ENCODE measurements at regions not wholly inside any gene's neighbourhood (a gene's known extent, or its start where the extent isn't known, plus 50 kb on each side); places are given as distances from the start of the nearest gene placed in this dataset.
A peak's percentile ranks its signal among the peaks of the same experiment; 100 is the strongest.

DNA sequence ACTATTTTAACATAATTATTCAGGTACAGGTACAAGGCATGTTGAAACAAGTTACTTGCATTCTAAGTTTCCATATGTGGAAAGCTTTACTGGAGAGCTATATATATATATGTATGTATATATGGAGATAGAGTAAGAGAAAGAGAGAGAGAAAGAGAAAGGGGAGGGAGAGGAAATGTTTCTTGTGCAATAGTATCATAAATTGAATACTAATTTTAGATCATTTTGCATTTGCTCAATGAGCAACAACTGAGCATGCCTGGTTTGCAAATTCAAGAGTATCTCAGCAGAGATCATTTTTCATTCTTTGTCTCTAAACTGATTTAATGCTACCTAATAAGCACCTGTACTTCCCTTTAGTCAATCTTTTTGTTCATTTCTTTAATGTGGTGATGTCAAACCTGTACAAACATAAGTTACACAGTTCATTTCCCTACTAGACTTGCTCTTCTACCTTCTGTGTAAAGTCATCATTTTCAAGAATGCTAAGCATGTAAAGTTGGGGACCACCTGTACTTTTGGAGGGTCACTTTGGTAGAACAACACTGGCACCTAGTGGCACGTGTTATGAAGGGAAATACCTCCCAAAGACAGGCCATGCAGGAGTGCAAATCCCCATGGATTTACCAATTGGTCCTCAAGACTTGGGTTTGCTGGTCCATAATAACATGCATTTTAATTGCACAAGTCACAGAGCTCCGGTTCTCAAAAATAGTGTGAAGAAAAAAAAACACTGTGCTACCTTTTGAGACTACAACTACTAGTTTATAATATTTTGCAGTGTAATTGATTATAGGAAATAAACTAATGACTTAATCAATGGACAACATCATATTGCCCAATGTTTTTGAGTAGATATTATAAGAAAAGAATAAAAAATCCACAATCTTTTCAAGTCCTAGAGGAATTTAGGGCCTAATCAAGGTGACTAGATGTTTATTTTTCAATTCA lies 431.2 kb upstream of the IGFBP3 start:
- intact Hi-C loops (cut with DNase I) = loop anchor here (2.0 kb wide), 1 partner anchor 429 kb away; no protein-coding TSS in a partner anchor
- ATAC-seq (ENCODE audit: poor library complexity) (peak; percentile 73), DNase-seq (no peak)

DNA sequence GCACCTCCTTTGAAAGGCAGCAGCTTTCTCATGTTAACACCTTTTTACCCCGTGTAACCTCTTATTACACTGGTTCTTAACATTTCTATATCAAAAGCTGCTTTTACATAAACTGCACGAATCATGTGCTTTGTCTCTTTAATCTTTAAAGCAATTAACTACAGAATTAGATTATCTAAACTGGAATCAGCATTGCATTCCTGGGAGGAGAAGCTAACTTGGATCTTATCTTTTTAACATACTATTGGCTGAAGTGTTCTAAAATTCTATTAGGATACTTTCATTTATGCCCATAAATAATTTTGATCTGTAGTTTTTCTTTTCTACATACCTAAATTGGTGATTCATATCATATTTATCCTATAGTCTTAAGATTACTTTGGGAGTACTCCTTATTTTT lies 428.4 kb upstream of the IGFBP3 start:
- intact Hi-C loops (cut with DNase I) = no loop called here
- ATAC-seq (ENCODE audit: poor library complexity) (no peak), DNase-seq (no peak)

GRCh38 chr7:46344533-46344932 lies 423.5 kb upstream of the IGFBP3 start:
- intact Hi-C loops (cut with DNase I) = no loop called here
- ATAC-seq (ENCODE audit: poor library complexity) = no peak
- no peak for DNase-seq

DNA sequence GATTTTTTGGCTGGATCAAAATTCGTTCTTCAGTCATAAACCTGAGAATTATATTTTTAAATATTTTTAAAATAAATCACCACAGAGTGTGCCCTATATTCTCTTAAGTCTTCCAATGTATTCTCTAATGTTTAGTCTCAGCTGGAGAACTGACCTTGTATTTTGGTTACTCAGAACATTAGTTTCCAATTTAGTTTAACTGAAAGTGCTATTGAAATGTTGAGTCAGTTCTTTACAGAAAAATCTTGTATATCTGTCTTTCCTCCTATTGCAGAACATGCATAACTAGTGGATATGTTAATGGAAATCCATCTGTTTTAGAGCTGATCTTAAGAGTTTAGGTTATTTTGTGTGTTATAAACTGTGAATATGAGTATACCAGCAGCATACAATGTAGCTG lies 422.7 kb upstream of the IGFBP3 start:
- DNase-seq = no peak
- intact Hi-C loops (cut with DNase I) = no loop called here
- ATAC-seq (ENCODE audit: poor library complexity) = no peak

DNA sequence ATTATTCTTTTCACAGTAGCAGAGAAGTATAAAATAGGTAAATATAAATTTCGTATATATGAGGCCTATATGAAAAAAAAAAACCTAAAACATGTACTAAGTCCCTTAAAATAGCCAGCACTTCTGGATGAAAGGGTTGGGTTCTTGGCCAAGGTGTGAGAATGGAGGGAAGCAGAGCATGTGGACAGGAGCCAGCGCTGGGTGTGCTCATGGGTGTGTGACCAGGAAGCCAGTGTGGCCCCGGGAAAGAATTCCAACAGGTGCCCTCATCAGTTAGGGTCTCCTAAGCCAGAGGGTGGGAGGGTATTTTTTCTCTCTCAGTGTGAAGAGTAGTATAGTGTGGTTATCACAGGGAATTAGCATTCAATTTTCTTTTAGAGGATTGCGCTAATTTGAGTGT lies 401.9 kb upstream of the IGFBP3 start:
- DNase-seq = no peak
- ATAC-seq (ENCODE audit: poor library complexity) = no peak
- intact Hi-C loops (cut with DNase I) = no loop called here

- no peak for ATAC-seq (ENCODE audit: poor library complexity)
- DNase-seq = no peak
- intact Hi-C loops (cut with DNase I) = no loop called here
Measured at GRCh38 chr7:46321556-46322205, 400.6 kb upstream of the IGFBP3 start.

DNA sequence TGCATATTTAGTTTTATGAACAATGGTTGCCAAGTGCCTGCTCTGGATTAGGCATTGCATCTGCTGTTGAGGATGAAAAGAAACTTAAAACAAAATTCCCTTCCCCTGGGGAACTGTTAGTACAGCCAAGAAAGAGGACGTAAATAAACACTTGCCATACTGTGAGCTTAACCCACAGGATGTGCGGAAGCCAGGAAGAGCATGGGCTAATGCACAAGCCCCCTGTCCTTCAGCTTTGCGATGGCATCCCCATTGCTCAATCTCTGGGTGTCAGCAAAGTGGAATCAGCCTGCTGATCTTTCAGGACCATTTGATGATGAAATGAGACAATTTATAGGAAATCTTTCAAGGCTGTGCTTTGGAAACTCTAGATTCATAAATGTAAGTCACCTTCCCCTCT lies 399.9 kb upstream of the IGFBP3 start:
- intact Hi-C loops (cut with DNase I) = no loop called here
- ATAC-seq (ENCODE audit: poor library complexity) = no peak
- DNase-seq = no peak

GRCh38 chr7:46319841-46320240 lies 398.8 kb upstream of the IGFBP3 start:
- ATAC-seq (ENCODE audit: poor library complexity) (no peak), DNase-seq (no peak)
- intact Hi-C loops (cut with DNase I) = no loop called here

DNA sequence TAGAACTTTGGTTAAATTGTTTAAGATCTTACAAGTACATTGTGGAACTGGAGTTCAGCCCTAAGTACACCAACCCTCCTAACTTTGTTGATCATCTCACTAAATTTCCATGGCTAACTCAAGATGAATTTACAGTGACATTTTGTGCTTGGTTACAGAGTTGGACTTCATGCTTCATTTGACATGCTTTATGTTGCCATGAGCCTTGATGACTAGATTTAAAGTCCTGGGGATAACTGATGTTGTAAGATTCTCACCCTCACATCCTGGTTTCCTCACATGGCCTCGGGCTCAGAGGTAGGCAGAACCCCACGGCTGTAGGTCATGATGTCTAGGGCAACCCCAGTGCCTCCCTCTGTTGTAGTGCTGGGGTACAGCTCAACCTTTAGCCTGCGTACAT lies 397.2 kb upstream of the IGFBP3 start:
- intact Hi-C loops (cut with DNase I) = no loop called here
- ATAC-seq (ENCODE audit: poor library complexity) (no peak), DNase-seq (no peak)

- intact Hi-C loops (cut with DNase I) = no loop called here
- no peak for DNase-seq
- ATAC-seq (ENCODE audit: poor library complexity) = no peak
Measured at GRCh38 chr7:46317256-46317655, 396.2 kb upstream of the IGFBP3 start.

- intact Hi-C loops (cut with DNase I) = no loop called here
- DNase-seq (no peak), ATAC-seq (ENCODE audit: poor library complexity) (no peak)
Measured at GRCh38 chr7:46315891-46316290, 394.8 kb upstream of the IGFBP3 start.

- ATAC-seq (ENCODE audit: poor library complexity) (no peak), DNase-seq (no peak)
- intact Hi-C loops (cut with DNase I) = no loop called here
Measured at GRCh38 chr7:46301677-46302076, 380.6 kb upstream of the IGFBP3 start.

GRCh38 chr7:46297515-46297914 lies 376.4 kb upstream of the IGFBP3 start:
- DNase-seq (no peak), ATAC-seq (ENCODE audit: poor library complexity) (no peak)
- intact Hi-C loops (cut with DNase I) = no loop called here

DNA sequence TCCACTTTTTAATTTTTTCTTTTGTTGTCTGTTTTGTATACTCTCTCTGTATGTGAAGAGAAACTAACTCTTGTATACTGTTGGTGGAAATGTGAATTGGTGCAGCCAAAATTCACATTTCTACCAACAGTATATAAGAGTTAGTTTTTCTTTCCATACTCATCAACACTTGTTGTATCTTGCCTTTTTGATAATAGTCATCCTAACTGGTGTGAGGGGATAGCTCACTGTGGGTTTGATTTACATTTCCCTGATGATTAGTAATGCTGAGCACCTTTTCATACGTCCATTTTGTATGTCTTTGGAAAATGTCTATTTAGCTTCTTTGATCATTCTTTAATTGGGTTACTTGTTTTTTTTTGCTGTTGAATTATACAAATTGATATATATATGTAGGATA lies 375.5 kb upstream of the IGFBP3 start:
- intact Hi-C loops (cut with DNase I) = no loop called here

DNA sequence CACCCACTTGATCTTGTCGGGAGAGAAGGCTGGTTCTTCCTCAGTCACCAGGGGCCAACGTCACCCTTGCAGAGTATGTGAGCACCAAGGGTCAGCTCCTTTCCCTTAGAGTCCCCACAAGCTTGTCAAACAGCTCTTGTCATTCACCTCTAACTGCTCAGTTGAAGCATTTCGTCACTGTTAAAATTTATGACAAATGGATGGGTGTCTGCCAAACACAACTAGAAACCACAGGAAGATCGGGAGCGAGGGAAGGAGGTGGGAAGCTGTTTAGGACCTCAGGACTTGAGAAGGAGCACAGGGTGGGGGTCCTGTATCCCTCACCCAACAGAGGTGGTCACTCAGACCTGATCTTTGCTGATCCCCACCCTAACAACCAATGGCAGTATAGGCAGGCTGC lies 373.3 kb upstream of the IGFBP3 start:
- no peak for ATAC-seq (ENCODE audit: poor library complexity)
- intact Hi-C loops (cut with DNase I) = no loop called here
- no peak for DNase-seq

More for the DNA sequence above, 375.5 kb upstream of the IGFBP3 start:
- DNase-seq = no peak
- no peak for ATAC-seq (ENCODE audit: poor library complexity)

DNA sequence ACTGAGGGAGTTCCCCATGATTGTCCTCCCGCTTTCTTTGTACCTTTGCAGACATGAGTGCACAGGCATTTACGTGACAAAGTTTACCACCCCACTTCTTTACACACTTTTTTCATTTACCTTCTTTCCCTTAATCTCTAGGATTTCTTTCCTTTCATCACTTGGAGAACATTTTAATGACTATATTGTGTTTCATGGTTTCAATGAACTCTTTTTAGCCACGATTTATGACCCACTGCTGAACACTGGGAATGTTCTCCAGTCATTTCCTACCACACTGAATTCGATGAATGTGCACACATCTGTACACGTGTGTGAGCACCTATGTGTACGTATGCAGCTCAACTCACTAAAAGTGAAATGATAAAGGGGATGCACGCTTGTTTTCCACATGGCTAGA lies 371.7 kb upstream of the IGFBP3 start:
- DNase-seq = no peak

DNA sequence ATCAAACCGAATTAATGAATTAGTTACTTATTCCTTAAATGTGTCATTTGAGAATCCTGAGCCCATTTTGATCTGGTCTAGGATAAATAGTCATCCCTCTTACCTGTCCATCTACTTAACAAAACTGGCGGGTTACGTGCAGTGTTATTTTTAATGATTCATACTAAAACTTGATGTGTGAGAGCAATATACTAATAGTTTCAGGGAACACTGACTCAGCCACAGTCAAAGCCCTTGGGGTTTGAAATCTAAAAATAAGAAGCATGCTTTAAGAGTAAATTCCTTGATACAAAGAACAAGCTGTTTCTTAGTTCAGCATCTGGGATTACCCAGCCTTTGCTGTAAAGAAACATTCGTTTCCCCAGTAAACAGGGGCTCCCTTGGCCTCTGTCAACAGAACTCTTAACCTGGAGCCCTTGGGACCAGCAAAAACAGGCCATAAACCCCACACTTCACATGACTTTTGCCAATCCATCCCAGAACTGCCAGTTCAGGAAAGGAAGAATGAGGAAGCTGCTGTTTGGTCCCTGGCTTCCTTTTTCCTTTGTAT lies 370.6 kb upstream of the IGFBP3 start:
- intact Hi-C loops (cut with DNase I) = no loop called here
- ATAC-seq (ENCODE audit: poor library complexity) = peak; percentile 81
- no peak for DNase-seq

More for the DNA sequence above, 371.7 kb upstream of the IGFBP3 start:
- intact Hi-C loops (cut with DNase I) = no loop called here
- ATAC-seq (ENCODE audit: poor library complexity) = no peak

- intact Hi-C loops (cut with DNase I) = no loop called here
- DNase-seq (no peak), ATAC-seq (ENCODE audit: poor library complexity) (no peak)
Measured at GRCh38 chr7:46291050-46291438, 370.0 kb upstream of the IGFBP3 start.

DNA sequence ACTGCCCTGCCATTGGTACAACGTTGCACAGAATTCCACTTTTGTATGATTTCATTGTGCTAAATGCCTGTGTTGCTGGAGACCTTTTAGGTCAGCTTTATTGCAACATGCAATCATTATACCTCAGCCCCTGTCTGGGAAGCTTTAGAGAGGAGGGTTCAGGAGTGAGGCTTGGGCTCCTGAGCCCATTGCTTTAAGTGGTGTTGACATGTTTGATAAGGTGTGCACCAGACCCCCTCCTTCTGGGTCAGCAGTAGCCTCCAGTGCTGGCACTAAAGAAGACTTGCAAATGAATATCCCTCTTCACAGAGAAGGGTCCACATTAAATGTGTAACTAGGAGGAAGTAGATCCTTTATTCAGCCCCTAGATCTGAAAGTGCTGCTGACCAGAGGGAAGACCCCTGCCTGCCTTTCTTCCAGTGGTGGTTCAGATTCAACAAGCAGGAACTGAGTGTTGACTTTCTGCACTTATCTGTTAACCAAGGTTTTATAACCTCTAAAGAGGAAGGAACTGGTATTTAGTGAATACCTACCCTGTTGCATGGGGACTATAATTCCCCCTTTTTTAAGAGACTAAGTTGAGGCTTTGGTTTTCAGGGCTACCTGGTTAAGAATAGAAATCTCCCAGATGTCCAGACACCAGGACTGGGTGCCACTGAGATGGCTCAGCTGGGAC lies 369.4 kb upstream of the IGFBP3 start:
- DNase-seq (no peak), ATAC-seq (ENCODE audit: poor library complexity) (no peak)
- intact Hi-C loops (cut with DNase I) = no loop called here
